ENCODE measurements at regions not wholly inside any gene's neighbourhood (a gene's known extent, or its start where the extent isn't known, plus 50 kb on each side); places are given as distances from the start of the nearest gene placed in this dataset.

DNA sequence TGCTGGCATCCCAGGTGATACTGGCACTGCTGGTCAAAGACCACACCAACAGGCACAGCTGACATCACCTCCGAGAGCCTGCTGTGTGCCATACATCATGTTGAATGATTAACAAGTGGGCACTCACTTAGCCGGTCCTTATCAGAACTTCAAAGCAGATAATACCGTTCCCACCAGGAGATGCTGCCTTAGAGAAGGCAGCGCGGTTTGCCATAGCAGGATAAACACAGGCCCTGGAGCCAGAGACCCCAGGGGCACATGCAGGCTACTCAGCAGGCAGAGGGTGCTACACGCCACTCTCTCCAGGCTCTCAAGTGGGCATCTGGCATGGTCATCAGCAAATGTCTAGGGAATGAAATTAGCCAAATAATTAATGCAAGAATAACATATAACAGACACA lies 86.5 kb upstream of the CST7 start:
- TF ChIP-seq, protein P1, sequence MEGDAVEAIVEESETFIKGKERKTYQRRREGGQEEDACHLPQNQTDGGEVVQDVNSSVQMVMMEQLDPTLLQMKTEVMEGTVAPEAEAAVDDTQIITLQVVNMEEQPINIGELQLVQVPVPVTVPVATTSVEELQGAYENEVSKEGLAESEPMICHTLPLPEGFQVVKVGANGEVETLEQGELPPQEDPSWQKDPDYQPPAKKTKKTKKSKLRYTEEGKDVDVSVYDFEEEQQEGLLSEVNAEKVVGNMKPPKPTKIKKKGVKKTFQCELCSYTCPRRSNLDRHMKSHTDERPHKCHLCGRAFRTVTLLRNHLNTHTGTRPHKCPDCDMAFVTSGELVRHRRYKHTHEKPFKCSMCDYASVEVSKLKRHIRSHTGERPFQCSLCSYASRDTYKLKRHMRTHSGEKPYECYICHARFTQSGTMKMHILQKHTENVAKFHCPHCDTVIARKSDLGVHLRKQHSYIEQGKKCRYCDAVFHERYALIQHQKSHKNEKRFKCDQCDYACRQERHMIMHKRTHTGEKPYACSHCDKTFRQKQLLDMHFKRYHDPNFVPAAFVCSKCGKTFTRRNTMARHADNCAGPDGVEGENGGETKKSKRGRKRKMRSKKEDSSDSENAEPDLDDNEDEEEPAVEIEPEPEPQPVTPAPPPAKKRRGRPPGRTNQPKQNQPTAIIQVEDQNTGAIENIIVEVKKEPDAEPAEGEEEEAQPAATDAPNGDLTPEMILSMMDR (IDR thresholded peaks at IDR 0.05; ENCODE audit: low read depth, low read length, poor library complexity, severe bottlenecking), result no peak
- no peak for TF ChIP-seq EZH2phosphoT487 (IDR thresholded peaks at IDR 0.05; ENCODE audit: borderline replicate concordance, low read length)

All from DOHH2 (cell line).